HG03045 (cell line): ENCODE measurements at regions not wholly inside any gene's neighbourhood (a gene's known extent, or its start where the extent isn't known, plus 50 kb on each side); places are given as distances from the start of the nearest gene placed in this dataset.

ENCODE experiments used
- ATAC-seq: cut with Tn5 transposase; IDR thresholded peaks from one replicate; pipeline ENCODE4 v1.9.1; 2021; ENCODE audit warnings: mild to moderate bottlenecking, moderate library complexity; ENCODE audit not compliant: unreplicated experiment

- no peak for ATAC-seq
These were observed 273.7 kb downstream of the CETN3 start for GRCh38 chr5:90135779-90136378.

- ATAC-seq, result no peak
These were observed 274.7 kb downstream of the CETN3 start for GRCh38 chr5:90134892-90135291.

- no peak for ATAC-seq
These were observed 275.2 kb downstream of the CETN3 start for GRCh38 chr5:90134381-90134780.

GRCh38 chr5:90133941-90134340 is 275.6 kb downstream of the CETN3 start:
- no peak for ATAC-seq

DNA sequence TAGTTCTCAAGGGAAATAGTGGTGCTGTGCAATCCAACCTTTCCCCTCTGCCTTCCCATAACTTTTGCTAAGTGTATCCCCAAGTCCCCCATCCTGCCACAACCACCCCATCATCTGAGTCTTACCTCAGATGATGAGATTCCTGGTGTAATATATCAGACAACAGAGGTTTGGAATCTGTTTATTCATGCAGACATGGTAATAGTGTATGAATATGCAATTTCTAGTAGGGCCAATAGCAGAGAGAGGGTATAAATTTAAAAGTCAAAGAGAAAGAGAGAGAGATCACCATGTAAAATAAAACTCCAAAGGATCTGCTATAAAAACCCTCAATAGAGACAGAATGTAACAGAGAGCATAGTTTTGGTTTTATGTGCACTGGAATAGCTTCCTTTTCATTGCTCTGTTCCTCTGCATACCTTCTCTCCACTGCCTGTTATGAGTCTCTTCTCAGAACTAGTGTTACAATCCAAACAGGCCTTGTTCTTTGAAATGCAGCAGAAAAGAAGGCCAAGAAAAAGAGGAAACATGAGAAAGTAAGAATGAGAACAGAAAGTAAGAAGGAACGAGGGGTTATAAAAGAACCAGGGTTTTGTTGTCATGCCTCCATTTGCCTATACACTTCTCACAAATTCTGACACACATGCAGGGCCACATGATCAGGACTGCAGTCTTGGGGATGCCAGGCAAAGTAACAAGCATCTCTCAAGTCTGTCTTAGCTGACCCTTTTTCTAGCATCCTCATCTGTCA is 278.0 kb downstream of the CETN3 start:
- peak; percentile 72 for ATAC-seq

DNA sequence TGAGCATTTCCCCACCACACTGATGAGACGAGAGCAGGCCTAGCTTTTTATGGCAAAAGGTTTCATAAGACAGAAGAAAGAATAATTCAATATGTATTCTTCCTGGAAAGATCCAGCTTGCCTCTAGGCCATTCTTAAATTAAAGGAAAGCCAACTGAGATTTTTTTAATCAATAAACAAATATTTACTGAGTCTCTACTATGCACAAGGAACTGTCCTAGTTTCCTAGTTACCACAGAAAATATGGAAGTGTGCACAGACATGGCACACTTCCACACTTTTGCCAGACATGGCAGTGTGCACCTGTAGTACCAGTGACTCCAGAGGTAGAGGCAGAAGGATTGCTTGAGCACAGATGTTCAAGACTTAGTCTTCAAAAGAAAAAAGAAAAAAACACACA is 281.0 kb downstream of the CETN3 start:
- no peak for ATAC-seq

DNA sequence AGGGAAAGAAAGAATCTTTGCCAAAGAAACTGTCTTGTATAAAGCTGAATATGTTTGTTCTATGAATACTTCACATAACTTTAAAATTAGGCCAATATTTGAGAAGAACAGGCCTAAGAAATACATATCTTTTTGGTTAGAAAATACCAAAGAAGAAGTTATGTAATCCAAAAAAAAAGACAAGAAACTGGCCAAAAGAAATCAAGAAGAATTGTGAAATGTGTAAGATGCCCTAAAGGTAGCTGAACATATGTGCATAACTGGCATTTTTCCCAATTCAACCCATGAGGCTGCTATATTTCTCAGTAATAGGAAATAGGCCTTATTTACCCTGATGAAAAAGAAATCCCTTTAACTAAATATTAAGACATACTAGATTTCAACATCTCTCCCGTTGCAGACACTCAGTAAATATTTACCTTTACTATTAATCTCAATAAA is 290.0 kb downstream of the CETN3 start:
- ATAC-seq, result no peak

DNA sequence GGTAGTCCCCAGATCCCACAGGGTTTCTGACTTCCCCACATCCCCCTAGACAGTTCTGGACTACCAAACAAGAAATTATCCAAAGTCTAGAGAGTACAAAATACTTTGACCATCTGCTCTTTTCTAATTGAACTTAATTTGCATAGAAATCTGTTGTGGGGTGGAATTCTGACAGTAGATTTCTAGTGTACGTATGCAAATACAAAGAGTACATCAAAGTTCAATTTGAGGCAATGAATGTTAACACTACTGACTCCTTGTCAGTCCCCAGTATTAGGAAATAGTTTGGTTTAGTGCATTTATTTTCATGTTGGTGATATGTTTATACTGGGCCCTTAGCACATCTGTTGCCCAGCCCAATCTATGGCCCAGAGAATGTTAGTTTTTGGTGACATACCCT is 292.6 kb downstream of the CETN3 start:
- no peak for ATAC-seq

- no peak for ATAC-seq
These were observed 296.4 kb downstream of the CETN3 start for GRCh38 chr5:90113108-90113507.

- no peak for ATAC-seq
These were observed 297.4 kb downstream of the CETN3 start for GRCh38 chr5:90112033-90112692.

DNA sequence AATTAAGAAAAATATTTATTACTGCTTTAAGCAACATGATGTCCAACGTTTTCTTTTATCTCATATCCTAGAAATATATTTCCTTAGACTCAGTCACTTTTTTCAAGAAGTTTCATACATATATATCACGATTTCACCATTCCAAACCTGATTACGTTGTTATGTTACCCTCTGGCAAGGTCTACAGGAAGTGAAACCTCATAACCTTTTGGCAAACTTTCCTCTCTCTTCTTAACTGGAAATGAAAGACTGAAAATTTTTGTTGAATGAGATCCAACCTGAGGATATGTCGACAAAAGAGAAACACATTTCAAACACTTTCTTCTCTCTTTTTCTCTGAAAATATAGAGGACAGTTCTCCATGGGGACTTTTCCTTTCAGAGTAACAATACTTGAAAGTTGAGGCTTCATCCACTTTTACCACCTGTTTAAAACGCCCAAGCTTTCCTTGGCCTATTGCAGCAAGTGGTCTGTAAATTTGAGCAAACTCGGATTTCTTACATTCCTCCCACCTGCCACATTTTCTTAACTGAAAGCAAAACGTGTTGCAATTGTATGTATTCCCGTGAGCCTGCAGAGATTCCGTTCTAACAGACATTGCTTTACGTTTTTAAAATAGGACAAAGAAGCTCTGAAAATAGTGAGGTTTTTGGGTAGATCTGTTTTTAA is 298.1 kb downstream of the CETN3 start:
- ATAC-seq, result no peak

DNA sequence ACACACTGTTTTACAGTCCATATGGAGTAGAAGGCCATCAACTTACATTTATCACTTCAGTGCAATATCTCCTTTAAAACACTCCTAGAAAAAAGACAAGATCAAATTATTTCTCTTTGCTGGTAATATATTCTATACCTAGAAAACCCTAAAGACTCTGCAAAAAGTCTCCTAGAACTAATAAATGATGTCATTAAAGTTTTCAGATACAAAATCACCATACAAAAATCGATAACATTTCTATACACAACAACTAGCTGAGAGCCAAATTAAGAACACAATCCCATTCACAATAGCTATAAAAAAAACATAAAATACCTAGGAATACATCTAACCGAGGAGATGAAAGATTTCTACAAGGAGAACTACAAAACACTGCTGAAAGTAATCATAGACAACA is 300.3 kb downstream of the CETN3 start:
- no peak for ATAC-seq

GRCh38 chr5:90099099-90099498 is 310.5 kb downstream of the CETN3 start:
- no peak for ATAC-seq

DNA sequence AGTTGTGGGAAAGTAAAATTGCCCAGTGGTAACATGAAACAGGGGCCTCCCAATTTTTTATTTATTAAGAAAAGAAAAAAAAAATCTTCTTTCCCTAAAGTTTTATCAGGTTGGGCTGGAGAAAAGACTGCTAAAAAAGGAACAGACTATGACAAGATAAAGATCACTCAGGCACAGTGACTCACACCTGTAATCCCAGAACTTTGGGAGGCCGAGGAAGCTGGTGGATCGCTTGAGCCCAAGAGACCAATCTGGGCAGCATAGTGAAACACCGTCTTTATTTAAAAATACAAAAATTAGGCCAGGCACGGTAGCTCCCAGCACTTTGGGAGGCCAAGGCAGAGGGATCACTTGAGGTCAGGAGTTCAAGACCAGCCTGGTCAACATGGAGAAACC is 312.5 kb downstream of the CETN3 start:
- no peak for ATAC-seq

- ATAC-seq, result no peak
These were observed 313.0 kb downstream of the CETN3 start for GRCh38 chr5:90096415-90097081.

- no peak for ATAC-seq
These were observed 314.1 kb downstream of the CETN3 start for GRCh38 chr5:90095292-90096060.

DNA sequence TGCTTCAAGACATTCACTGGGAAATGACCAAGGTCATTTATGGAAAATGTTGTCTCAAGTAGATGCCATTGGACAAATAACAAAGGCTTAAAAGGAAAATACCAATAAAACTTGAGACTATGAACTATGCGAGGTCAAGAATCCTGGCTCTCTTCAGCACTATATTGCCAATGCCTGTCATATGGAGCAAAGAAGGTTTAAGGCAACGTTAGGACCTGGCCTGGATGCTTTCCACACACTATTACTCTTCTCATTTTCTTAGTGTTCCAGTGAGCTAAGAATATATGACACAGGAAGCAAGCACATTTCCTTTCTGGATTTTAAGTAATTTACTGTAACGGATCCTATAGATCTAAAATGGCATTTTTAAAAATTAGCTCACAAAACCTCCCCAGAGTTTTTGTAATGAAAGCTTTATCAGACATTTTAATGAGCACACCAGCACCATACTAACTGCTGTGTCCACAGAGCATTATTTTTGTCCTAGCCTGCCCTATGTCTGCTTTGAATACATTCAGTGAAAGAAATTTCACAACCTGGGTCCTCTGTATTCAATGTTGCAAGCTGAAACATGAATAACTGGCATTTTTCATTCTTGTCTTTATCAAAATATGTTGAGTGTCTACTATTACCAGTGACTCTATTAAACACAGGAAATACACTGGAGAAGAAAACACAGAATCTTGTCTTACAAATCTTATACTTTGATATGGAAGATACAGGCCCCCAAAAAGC is 315.6 kb downstream of the CETN3 start:
- ATAC-seq, result no peak

GRCh38 chr5:90092734-90093133 is 316.8 kb downstream of the CETN3 start:
- ATAC-seq, result no peak

- no peak for ATAC-seq
These were observed 325.2 kb downstream of the CETN3 start for GRCh38 chr5:90084342-90084741.
